ENCODE measurements at regions not wholly inside any gene's neighbourhood (a gene's known extent, or its start where the extent isn't known, plus 50 kb on each side); places are given as distances from the start of the nearest gene placed in this dataset.
"Not testable (repeated sequence)": the region's sequence is repeated elsewhere in the genome, so short reads cannot be mapped to it uniquely, and the experiment has no call there.

DNA sequence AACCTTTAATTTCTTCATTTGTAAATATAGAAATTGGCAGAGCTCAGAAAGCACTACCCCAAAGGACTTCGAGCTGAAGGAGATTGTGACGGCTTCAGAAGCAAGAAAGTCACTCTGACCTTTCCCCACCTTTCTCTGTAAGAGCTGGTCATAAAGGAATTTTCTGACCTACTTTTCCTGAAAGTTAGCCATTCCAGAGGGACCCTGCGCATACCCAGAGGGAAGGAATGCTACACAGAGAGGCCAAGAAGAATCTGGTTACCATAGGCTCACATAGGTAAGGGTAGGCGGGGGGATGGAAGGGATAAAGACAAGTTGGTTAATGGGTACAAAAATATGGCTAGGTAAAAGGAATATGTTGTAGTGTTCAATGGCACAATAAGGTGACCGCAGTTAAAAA, 1080.3 kb downstream of the ZPLD1 start:
- no peak for DNase-seq
- intact Hi-C loops (cut with DNase I): no loop called here
- no peaks in the 10 kb centered on the region for H3K36me3 ChIP-seq (ENCODE audit: control insufficient read depth in 2 of 3, insufficient read depth in 3 of 3, low read length in 3 of 3)
- no peak for FAIRE-seq
- H3K4me3 ChIP-seq (ENCODE audit: low read length in 3 of 3): no peak overlapping the region
- no peak overlapping the region for H3K9ac ChIP-seq (ENCODE audit: low read length in 3 of 3)
- TF ChIP-seq, protein P1, sequence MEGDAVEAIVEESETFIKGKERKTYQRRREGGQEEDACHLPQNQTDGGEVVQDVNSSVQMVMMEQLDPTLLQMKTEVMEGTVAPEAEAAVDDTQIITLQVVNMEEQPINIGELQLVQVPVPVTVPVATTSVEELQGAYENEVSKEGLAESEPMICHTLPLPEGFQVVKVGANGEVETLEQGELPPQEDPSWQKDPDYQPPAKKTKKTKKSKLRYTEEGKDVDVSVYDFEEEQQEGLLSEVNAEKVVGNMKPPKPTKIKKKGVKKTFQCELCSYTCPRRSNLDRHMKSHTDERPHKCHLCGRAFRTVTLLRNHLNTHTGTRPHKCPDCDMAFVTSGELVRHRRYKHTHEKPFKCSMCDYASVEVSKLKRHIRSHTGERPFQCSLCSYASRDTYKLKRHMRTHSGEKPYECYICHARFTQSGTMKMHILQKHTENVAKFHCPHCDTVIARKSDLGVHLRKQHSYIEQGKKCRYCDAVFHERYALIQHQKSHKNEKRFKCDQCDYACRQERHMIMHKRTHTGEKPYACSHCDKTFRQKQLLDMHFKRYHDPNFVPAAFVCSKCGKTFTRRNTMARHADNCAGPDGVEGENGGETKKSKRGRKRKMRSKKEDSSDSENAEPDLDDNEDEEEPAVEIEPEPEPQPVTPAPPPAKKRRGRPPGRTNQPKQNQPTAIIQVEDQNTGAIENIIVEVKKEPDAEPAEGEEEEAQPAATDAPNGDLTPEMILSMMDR (IDR thresholded peaks at IDR 0.05; ENCODE audit: borderline replicate concordance, extremely low read depth, insufficient read depth): no peak
- no peaks in the 10 kb centered on the region for H3K27me3 ChIP-seq (ENCODE audit: control insufficient read depth, insufficient read depth, low read length)
- H3K27ac ChIP-seq (ENCODE audit: low read depth in 2 of 2, low read length in 2 of 2): no peak overlapping the region
- H3K9me3 ChIP-seq (ENCODE audit: control insufficient read depth in 2 of 3, insufficient read depth in 1 of 3, low read length in 3 of 3): no peaks in the 10 kb centered on the region
- H3K4me1 ChIP-seq (ENCODE audit: control insufficient read depth in 2 of 3, insufficient read depth in 2 of 3, low read depth in 1 of 3, low read length in 3 of 3): no peaks in the 10 kb centered on the region

DNA sequence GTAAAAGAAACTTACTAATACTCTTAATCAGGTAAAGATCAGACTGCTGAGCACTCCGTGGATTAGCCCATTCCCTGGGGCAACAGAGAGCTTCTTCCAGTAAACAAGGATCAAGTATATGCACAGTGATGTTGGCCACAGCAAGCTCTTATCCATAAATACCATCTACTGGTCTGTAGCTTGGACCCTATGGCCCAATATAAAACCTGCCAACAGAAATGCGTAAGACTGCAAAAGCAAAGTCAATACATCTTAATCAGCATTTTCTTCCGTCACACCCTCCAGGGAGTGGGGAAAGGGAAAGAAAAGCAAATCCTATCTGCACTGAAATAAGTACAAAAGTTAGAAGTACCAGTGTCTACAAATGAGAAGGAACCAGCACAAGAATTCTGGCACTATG, 1082.1 kb downstream of the ZPLD1 start:
- no peak for FAIRE-seq
- TF ChIP-seq, protein P1 (IDR thresholded peaks at IDR 0.05; ENCODE audit: borderline replicate concordance, extremely low read depth, insufficient read depth): no peak
- Histone ChIP-seq H3K27me3 (ENCODE audit: control insufficient read depth, insufficient read depth, low read length) (no peaks in the 10 kb centered on the region), H3K36me3 (ENCODE audit: control insufficient read depth in 2 of 3, insufficient read depth in 3 of 3, low read length in 3 of 3) (no peaks in the 10 kb centered on the region), H3K4me1 (ENCODE audit: control insufficient read depth in 2 of 3, insufficient read depth in 2 of 3, low read depth in 1 of 3, low read length in 3 of 3) (no peaks in the 10 kb centered on the region), H3K4me3 (ENCODE audit: low read length in 3 of 3) (no peak overlapping the region), H3K27ac (ENCODE audit: low read depth in 2 of 2, low read length in 2 of 2) (no peak overlapping the region), H3K9ac (ENCODE audit: low read length in 3 of 3) (no peak overlapping the region), H3K9me3 (ENCODE audit: control insufficient read depth in 2 of 3, insufficient read depth in 1 of 3, low read length in 3 of 3) (peaks cover 1 to 2% (median 2%) of the 10 kb centered on the region in 3 donors)
- intact Hi-C loops (cut with DNase I): no loop called here
- no peak for DNase-seq

DNA sequence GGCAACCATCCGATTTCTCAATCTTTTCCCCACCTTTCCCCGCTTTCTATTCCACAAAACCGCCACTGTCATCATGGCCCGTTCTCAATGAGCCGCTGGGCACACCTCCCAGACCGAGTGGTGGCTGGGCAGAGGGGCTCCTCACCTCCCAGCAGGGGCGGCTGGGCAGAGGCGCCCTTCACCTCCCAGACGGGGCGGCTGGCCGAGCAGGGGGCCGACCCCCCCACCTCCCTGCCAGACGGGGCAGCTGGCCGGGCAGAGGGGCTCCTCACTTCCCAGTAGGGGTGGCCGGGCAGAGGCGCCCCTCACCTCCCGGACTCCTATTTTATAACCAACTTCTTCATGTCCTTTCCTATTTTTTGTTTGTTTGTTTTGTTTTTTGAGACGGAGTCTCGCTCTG, 1096.5 kb downstream of the ZPLD1 start:
- FAIRE-seq; H3K9me3 ChIP-seq (ENCODE audit: control insufficient read depth in 2 of 3, insufficient read depth in 1 of 3, low read length in 3 of 3); H3K36me3 ChIP-seq (ENCODE audit: control insufficient read depth in 2 of 3, insufficient read depth in 3 of 3, low read length in 3 of 3); H3K4me3 ChIP-seq (ENCODE audit: low read length in 3 of 3); H3K4me1 ChIP-seq (ENCODE audit: control insufficient read depth in 2 of 3, insufficient read depth in 2 of 3, low read depth in 1 of 3, low read length in 3 of 3); intact Hi-C loops (cut with DNase I); H3K27me3 ChIP-seq (ENCODE audit: control insufficient read depth, insufficient read depth, low read length); H3K9ac ChIP-seq (ENCODE audit: low read length in 3 of 3); H3K27ac ChIP-seq (ENCODE audit: low read depth in 2 of 2, low read length in 2 of 2): not testable (repeated sequence)
- DNase-seq: peak in 1 of 5 donors; percentile 55

DNA sequence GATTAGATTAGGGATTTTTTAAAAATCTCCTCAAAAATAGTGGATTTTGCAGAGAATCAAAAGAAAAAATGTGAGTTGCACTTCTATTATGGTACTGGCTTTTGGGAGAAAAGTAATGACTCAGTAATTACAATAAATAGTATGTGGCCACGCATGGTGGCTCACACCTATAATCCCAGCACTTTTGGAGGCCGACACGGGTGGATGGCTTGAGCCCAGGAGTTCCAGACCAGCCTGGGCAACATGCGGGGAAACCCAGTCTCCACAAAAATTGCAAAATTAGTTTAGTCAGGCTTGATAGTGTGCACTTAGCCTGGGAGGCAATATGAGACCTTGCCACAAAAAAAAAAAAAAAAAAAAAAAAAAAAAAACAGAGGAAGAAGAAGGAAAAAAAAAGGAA, 1098.2 kb downstream of the ZPLD1 start:
- intact Hi-C loops (cut with DNase I): no loop called here
- no peak overlapping the region for H3K9ac ChIP-seq (ENCODE audit: low read length in 3 of 3)
- no peaks in the 10 kb centered on the region for H3K9me3 ChIP-seq (ENCODE audit: control insufficient read depth in 2 of 3, insufficient read depth in 1 of 3, low read length in 3 of 3)
- H3K27ac ChIP-seq (ENCODE audit: low read depth in 2 of 2, low read length in 2 of 2): no peak overlapping the region
- FAIRE-seq: no peak
- no peaks in the 10 kb centered on the region for H3K27me3 ChIP-seq (ENCODE audit: control insufficient read depth, insufficient read depth, low read length)
- H3K36me3 ChIP-seq (ENCODE audit: control insufficient read depth in 2 of 3, insufficient read depth in 3 of 3, low read length in 3 of 3): no peaks in the 10 kb centered on the region
- TF ChIP-seq, protein P1 (IDR thresholded peaks at IDR 0.05; ENCODE audit: borderline replicate concordance, extremely low read depth, insufficient read depth): no peak
- H3K4me1 ChIP-seq (ENCODE audit: control insufficient read depth in 2 of 3, insufficient read depth in 2 of 3, low read depth in 1 of 3, low read length in 3 of 3): no peaks in the 10 kb centered on the region
- DNase-seq: no peak
- no peak overlapping the region for H3K4me3 ChIP-seq (ENCODE audit: low read length in 3 of 3)
